ENCODE measurements at regions not wholly inside any gene's neighbourhood (a gene's known extent, or its start where the extent isn't known, plus 50 kb on each side); places are given as distances from the start of the nearest gene placed in this dataset.

DNA sequence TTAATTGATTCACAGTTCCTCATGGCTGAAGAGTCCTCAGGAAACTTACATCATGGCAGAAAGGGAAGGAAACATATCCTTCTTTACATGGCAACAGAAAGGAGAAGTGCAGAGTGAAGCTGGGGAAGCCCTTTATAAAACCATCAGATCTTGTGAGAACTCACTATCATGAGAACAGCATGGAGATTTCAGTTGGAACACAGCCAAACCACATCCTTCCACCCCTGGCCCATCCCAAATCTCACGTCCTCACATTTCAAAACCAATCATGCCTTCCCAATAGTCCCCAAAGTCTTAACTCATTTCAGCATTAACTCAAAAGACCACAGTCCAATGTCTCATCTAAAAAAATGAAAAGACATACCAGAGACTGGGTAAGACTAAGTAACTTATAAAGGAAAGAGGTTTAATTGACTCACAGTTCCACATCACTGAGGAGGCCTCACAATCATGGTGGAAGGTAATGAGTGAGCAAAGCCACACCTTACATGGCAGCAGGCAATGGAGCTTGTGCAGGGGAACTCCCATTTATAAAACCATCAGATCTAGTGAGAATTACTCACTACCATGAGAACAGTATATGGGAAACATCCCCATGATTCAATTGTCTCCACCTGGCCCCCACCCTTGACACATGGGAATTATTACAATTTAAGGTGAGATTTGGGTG, 105.2 kb downstream of the MRPL39 start:
- no peak for TF ChIP-seq POLR2A (IDR thresholded peaks at IDR 0.05)
- TF ChIP-seq, protein P1, sequence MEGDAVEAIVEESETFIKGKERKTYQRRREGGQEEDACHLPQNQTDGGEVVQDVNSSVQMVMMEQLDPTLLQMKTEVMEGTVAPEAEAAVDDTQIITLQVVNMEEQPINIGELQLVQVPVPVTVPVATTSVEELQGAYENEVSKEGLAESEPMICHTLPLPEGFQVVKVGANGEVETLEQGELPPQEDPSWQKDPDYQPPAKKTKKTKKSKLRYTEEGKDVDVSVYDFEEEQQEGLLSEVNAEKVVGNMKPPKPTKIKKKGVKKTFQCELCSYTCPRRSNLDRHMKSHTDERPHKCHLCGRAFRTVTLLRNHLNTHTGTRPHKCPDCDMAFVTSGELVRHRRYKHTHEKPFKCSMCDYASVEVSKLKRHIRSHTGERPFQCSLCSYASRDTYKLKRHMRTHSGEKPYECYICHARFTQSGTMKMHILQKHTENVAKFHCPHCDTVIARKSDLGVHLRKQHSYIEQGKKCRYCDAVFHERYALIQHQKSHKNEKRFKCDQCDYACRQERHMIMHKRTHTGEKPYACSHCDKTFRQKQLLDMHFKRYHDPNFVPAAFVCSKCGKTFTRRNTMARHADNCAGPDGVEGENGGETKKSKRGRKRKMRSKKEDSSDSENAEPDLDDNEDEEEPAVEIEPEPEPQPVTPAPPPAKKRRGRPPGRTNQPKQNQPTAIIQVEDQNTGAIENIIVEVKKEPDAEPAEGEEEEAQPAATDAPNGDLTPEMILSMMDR (IDR thresholded peaks at IDR 0.05), result no peak

Data from lower leg skin (tissue), 3 donors.